IMR-90 (cell line): ENCODE measurements at regions not wholly inside any gene's neighbourhood (a gene's known extent, or its start where the extent isn't known, plus 50 kb on each side); places are given as distances from the start of the nearest gene placed in this dataset.

Experiments
- ATAC-seq: fragments of 200-7000 bp; cut with Tn5 transposase; 2 replicates; pipeline ENCODE4 v1.9.1; 2020; ENCODE audit warnings: low read depth, mild to moderate bottlenecking, moderate library complexity
- BruUV-seq: library from RNA; stranded (reverse); fragments of 400-500 nt; replicated peaks from 2 replicates; lab custom pipeline; 2021; lab: Mats Ljungman, UMichigan
- CTCF ChIA-PET: fragments of 300-600 bp; formaldehyde crosslinking; extraction: SDS; loops from one replicate; lab custom pipeline; 2021; ENCODE audit warnings: antibody characterized with exemption; lab: Yijun Ruan, JAX
- POLR2A ChIA-PET: fragments of 300-600 bp; sonication (Branson Sonifier 250); formaldehyde crosslinking; loops from one replicate; lab custom pipeline; 2022; ENCODE audit warnings: antibody characterized with exemption; ENCODE audit not compliant: unreplicated experiment; lab: Charles Lee
- DNase-seq: peaks from one replicate; pipeline ENCODE4 v3.0.0; 2013
- H2AFZ ChIP-seq: replicated peaks from 2 replicates; pipeline ENCODE3; 2013; ENCODE audit warnings: low read length, mild to moderate bottlenecking; ENCODE audit not compliant: poor library complexity
- H2AK5ac ChIP-seq: 2 replicates; pipeline ENCODE4 v1.6.1; 2013; ENCODE audit warnings: low read depth, low read length, inconsistent platforms
- H2AK9ac ChIP-seq: replicated peaks from 2 replicates; pipeline ENCODE3; 2013; ENCODE audit warnings: mild to moderate bottlenecking, low read depth, low read length, moderate library complexity; ENCODE audit not compliant: poor library complexity
- H2BK120ac ChIP-seq: 2 replicates; pipeline ENCODE4 v1.6.1; 2013; ENCODE audit warnings: low read depth, low read length, inconsistent platforms
- H2BK15ac ChIP-seq: 3 replicates; pipeline ENCODE4 v1.6.1; 2013; ENCODE audit warnings: low read depth, low read length, inconsistent platforms
- H2BK20ac ChIP-seq: 2 replicates; pipeline ENCODE4 v1.6.1; 2013; ENCODE audit warnings: low read depth, mild to moderate bottlenecking, inconsistent platforms, low read length, moderate library complexity
- H2BK5ac ChIP-seq: 2 replicates; pipeline ENCODE4 v1.6.1; 2013; ENCODE audit warnings: mild to moderate bottlenecking, low read depth, low read length, inconsistent platforms; ENCODE audit not compliant: poor library complexity, severe bottlenecking
- H3K14ac ChIP-seq: replicated peaks from 2 replicates; pipeline ENCODE4 v1.6.1; 2013; ENCODE audit warnings: low read depth, low read length, inconsistent platforms
- H3K18ac ChIP-seq: 2 replicates; pipeline ENCODE4 v1.6.1; 2013; ENCODE audit warnings: low read depth, low read length, control low read depth
- H3K23ac ChIP-seq: 2 replicates; pipeline ENCODE4 v1.6.1; 2013; ENCODE audit warnings: low read depth, low read length, inconsistent platforms
- H3K27ac ChIP-seq: 2 replicates; pipeline ENCODE4 v1.5.1; 2013; ENCODE audit warnings: mild to moderate bottlenecking, control low read depth, low read length; ENCODE audit not compliant: insufficient read depth
- H3K27me3 ChIP-seq: 2 replicates; pipeline ENCODE4 v1.6.1; 2013; ENCODE audit warnings: low read length; ENCODE audit not compliant: control insufficient read depth, insufficient read depth
- H3K36me3 ChIP-seq: 2 replicates; pipeline ENCODE4 v1.6.1; 2013; ENCODE audit warnings: low read length, mixed read lengths; ENCODE audit not compliant: control insufficient read depth, insufficient read depth
- H3K4ac ChIP-seq: 2 replicates; pipeline ENCODE4 v1.6.1; 2013; ENCODE audit warnings: low read depth, low read length, inconsistent platforms
- H3K4me1 ChIP-seq: 2 replicates; pipeline ENCODE4 v1.6.1; 2013; ENCODE audit warnings: low read length, mixed read lengths; ENCODE audit not compliant: control insufficient read depth, insufficient read depth
- H3K4me2 ChIP-seq: 2 replicates; pipeline ENCODE4 v1.6.1; 2013; ENCODE audit warnings: low read depth, mild to moderate bottlenecking, control low read depth, low read length, moderate library complexity
- H3K4me3 ChIP-seq: 2 replicates; pipeline ENCODE4 v1.5.1; 2013; ENCODE audit warnings: low read depth, mild to moderate bottlenecking, control low read depth, low read length, moderate library complexity; ENCODE audit not compliant: insufficient read depth
- H3K56ac ChIP-seq: 2 replicates; pipeline ENCODE4 v1.6.1; 2013; ENCODE audit warnings: low read length, inconsistent platforms; ENCODE audit not compliant: insufficient read depth; ENCODE audit errors: extremely low read depth
- H3K79me1 ChIP-seq, 2 experiments: 2 replicates each; pipeline ENCODE4 v1.6.1; 2013; ENCODE audit warnings: low read length in 2 of 2, inconsistent platforms in 1 of 2, low read depth in 1 of 2
- H3K9ac ChIP-seq: 2 replicates; pipeline ENCODE4 v1.6.1; 2013; ENCODE audit warnings: low read depth, low read length, control low read depth
- H3K9me1 ChIP-seq: 2 replicates; pipeline ENCODE4 v1.6.1; 2013; ENCODE audit warnings: low read length, inconsistent platforms; ENCODE audit not compliant: insufficient read depth
- H3K9me3 ChIP-seq: 2 replicates; pipeline ENCODE4 v1.6.1; 2013; ENCODE audit warnings: low read length; ENCODE audit not compliant: control insufficient read depth, insufficient read depth
- H4K20me1 ChIP-seq: 2 replicates; pipeline ENCODE4 v1.6.1; 2013; ENCODE audit warnings: low read length, inconsistent platforms; ENCODE audit not compliant: insufficient read depth
- H4K5ac ChIP-seq: 2 replicates; pipeline ENCODE4 v1.6.1; 2013; ENCODE audit warnings: mild to moderate bottlenecking, low read depth, low read length, control low read depth
- H4K8ac ChIP-seq, 2 experiments: 2 replicates each; pipeline ENCODE4 v1.6.1; 2013; ENCODE audit warnings: low read depth in 2 of 2, low read length in 2 of 2, control low read depth in 1 of 2, inconsistent platforms in 1 of 2
- H4K91ac ChIP-seq: 2 replicates; pipeline ENCODE4 v1.6.1; 2013; ENCODE audit warnings: low read depth, low read length, inconsistent platforms; ENCODE audit not compliant: insufficient read depth
- CEBPB ChIP-seq: IDR thresholded peaks from 2 replicates; pipeline ENCODE4 v1.6.1; 2012; ENCODE audit warnings: low read depth, low read length, improper control_type of control experiment
- CHD1 ChIP-seq: IDR thresholded peaks from 2 replicates; pipeline ENCODE4 v1.6.1; 2012; ENCODE audit warnings: low read depth, low read length, improper control_type of control experiment
- ELK1 ChIP-seq: fragments of 150-350 bp; IDR thresholded peaks from 2 replicates; pipeline ENCODE4 v1.6.1; 2016; ENCODE audit warnings: low read depth, mild to moderate bottlenecking, low read length, moderate library complexity, borderline replicate concordance
- MAFK ChIP-seq: IDR thresholded peaks from 2 replicates; pipeline ENCODE4 v1.6.1; 2012; ENCODE audit warnings: low read depth, low read length, improper control_type of control experiment
- MAZ ChIP-seq: IDR thresholded peaks from 2 replicates; pipeline ENCODE4 v1.6.1; 2012; ENCODE audit warnings: low read depth, mild to moderate bottlenecking, low read length, improper control_type of control experiment, moderate library complexity, borderline replicate concordance
- MXI1 ChIP-seq: IDR thresholded peaks from 2 replicates; pipeline ENCODE4 v1.6.1; 2012; ENCODE audit warnings: low read depth, mild to moderate bottlenecking, low read length, moderate library complexity, borderline replicate concordance
- NFE2L2 ChIP-seq: fragments of 150-350 bp; IDR thresholded peaks from 2 replicates; pipeline ENCODE4 v1.6.1; 2016; ENCODE audit warnings: low read depth, mild to moderate bottlenecking, low read length
- POLR2A ChIP-seq: IDR thresholded peaks from 2 replicates; pipeline ENCODE4 v1.6.1; 2012; ENCODE audit warnings: mild to moderate bottlenecking, low read depth, low read length
- RCOR1 ChIP-seq: IDR thresholded peaks from 2 replicates; pipeline ENCODE4 v1.6.1; 2012; ENCODE audit warnings: mild to moderate bottlenecking, low read length, improper control_type of control experiment; ENCODE audit not compliant: insufficient replicate concordance
- RFX5 ChIP-seq: IDR thresholded peaks from 2 replicates; pipeline ENCODE4 v1.8.0; 2012; ENCODE audit warnings: low read depth, mild to moderate bottlenecking, low read length, moderate library complexity
- SMC3 ChIP-seq: fragments of 150-350 bp; IDR thresholded peaks from 2 replicates; pipeline ENCODE4 v1.6.1; 2016; ENCODE audit warnings: low read depth, mild to moderate bottlenecking, antibody characterized with exemption, low read length, moderate library complexity
- USF2 ChIP-seq: fragments of 150-350 bp; IDR thresholded peaks from 2 replicates; pipeline ENCODE4 v1.6.1; 2017; ENCODE audit warnings: mild to moderate bottlenecking, antibody characterized with exemption, low read length, low read depth
- WGBS, 2 experiments: methylation state at CpG; one replicate each; pipeline versions ENCODE4 v1.1.5 to v1.1.7; 2013; ENCODE audit warnings: missing lambda C conversion rate in 2 of 2; ENCODE audit not compliant: insufficient read length in 1 of 2; ENCODE audit errors: extremely low coverage in 2 of 2; 5-methylcytosine and 5-hydroxymethylcytosine counted together
- dilution Hi-C: fragments of 300-500 bp; cut with HindIII; formaldehyde crosslinking; loops from one replicate; pipeline ENCODE4 v1.14.3; 2018; ENCODE audit warnings: low sequenced_read_pairs; ENCODE audit not compliant: unreplicated experiment
- in situ Hi-C: fragments of 300-500 bp; cut with MboI; formaldehyde crosslinking; loops from 3 replicates; pipeline ENCODE4 v1.14.3; 2019; ENCODE audit warnings: low sequenced_read_pairs, inconsistent platforms, mixed read lengths
- intact Hi-C: fragments of 100-400 bp; cut with micrococcal nuclease; formaldehyde crosslinking; loops from 2 replicates; pipeline ENCODE4 v1.10.0; 2022

- no peak for TF ChIP-seq USF2
Observed at GRCh38 chr11:109862835-109863234, 230.4 kb upstream of the ZC3H12C start (continued).

GRCh38 chr11:109864151-109864661 lies 229.0 kb upstream of the ZC3H12C start:
- intact Hi-C loops = no loop called here
- no peak for DNase-seq
- dilution Hi-C loops = no loop called here
- no peak overlapping the region for H3K18ac ChIP-seq
- no peaks in the 10 kb centered on the region for H3K79me1 ChIP-seq
- no peak overlapping the region for H2AK5ac ChIP-seq
- no peaks in the 10 kb centered on the region for H3K36me3 ChIP-seq
- no peaks in the 10 kb centered on the region for H3K9me1 ChIP-seq
- H3K9me3 ChIP-seq = no peaks in the 10 kb centered on the region
- CTCF ChIA-PET = interaction anchor here (1.3 kb wide), 1 partner anchor 11 kb away, joined by 3 read pairs; no protein-coding TSS in a partner anchor
- H3K4me2 ChIP-seq = no peak overlapping the region
- no peak overlapping the region for H4K8ac ChIP-seq
- H3K14ac ChIP-seq = no peak overlapping the region
- no peak overlapping the region for H3K4me3 ChIP-seq
- no peak overlapping the region for H3K56ac ChIP-seq
- BruUV-seq = no TSS peak
- no peaks in the 10 kb centered on the region for H4K20me1 ChIP-seq
- no peak overlapping the region for H3K27ac ChIP-seq
- H4K5ac ChIP-seq = no peak overlapping the region
- POLR2A ChIA-PET = no interaction called here
- in situ Hi-C loops = loop anchor here (10.0 to 25.0 kb wide), 2 partner anchors 71 to 498 kb away; no protein-coding TSS in a partner anchor
- no peak overlapping the region for H2BK5ac ChIP-seq
- H2AK9ac ChIP-seq = no peak overlapping the region
- no peak overlapping the region for H2BK15ac ChIP-seq
- H2AFZ ChIP-seq = no peak overlapping the region
- no peak overlapping the region for H2BK20ac ChIP-seq
- no peak overlapping the region for H3K9ac ChIP-seq
- no peak overlapping the region for H4K91ac ChIP-seq
- no peak for ATAC-seq
- no peak overlapping the region for H3K23ac ChIP-seq
- WGBS, 2 experiments = no CpG with 5 or more reads among the region's 3 CpGs
- H3K27me3 ChIP-seq = no peaks in the 10 kb centered on the region
- no peak overlapping the region for H3K4ac ChIP-seq
- H3K4me1 ChIP-seq = peaks cover 4% of the 10 kb centered on the region; the same call in 1 of the 2 replicates
- no peak overlapping the region for H2BK120ac ChIP-seq
- TF ChIP-seq MAZ (no peak), RFX5 (no peak), RCOR1 (no peak), USF2 (no peak), CHD1 (no peak), MXI1 (no peak), CEBPB (no peak), NFE2L2 (no peak), SMC3 (no peak), POLR2A (no peak), MAFK (no peak), ELK1 (no peak)
